Gastroesophageal sphincter (tissue), 3 donors: ENCODE measurements at regions not wholly inside any gene's neighbourhood (a gene's known extent, or its start where the extent isn't known, plus 50 kb on each side); places are given as distances from the start of the nearest gene placed in this dataset.

Experiments
- CTCF ChIP-seq, 4 experiments: fragments of 200-600 bp in 2 of 4; fragments of 450-650 bp in 2 of 4; sonication (generic) in 1 of 4; IDR thresholded peaks; one replicate each; pipeline ENCODE4 v1.5.1; 2017 to 2019; ENCODE audit warnings: antibody characterized with exemption in 4 of 4, mild to moderate bottlenecking in 2 of 4, moderate library complexity in 2 of 4
- EP300 ChIP-seq: sonication (generic); formaldehyde crosslinking; IDR thresholded peaks from one replicate; pipeline ENCODE4 v1.6.1; 2017; ENCODE audit warnings: antibody characterized with exemption, mild to moderate bottlenecking
- POLR2A ChIP-seq, 2 donors: fragments of 450-650 bp; IDR thresholded peaks; one replicate each; pipeline ENCODE4 v1.6.1; 2017; ENCODE audit warnings: antibody characterized with exemption in 2 of 2, mild to moderate bottlenecking in 2 of 2, moderate library complexity in 1 of 2
- POLR2AphosphoS5 ChIP-seq: sonication (generic); formaldehyde crosslinking; IDR thresholded peaks from one replicate; pipeline ENCODE4 v1.6.1; 2017; ENCODE audit warnings: antibody characterized with exemption

- TF ChIP-seq CTCF (IDR thresholded peaks at IDR 0.05) (no peak), POLR2A (IDR thresholded peaks at IDR 0.05) (no peak), EP300 (no peak), POLR2AphosphoS5 (no peak)
These were observed 495.7 kb upstream of the CBLB start for GRCh38 chr3:106364477-106364876.
